Smooth muscle cell (in vitro differentiated cells): ENCODE measurements at regions not wholly inside any gene's neighbourhood (a gene's known extent, or its start where the extent isn't known, plus 50 kb on each side); places are given as distances from the start of the nearest gene placed in this dataset.
"Not testable (repeated sequence)": the region's sequence is repeated elsewhere in the genome, so short reads cannot be mapped to it uniquely, and the experiment has no call there.

Experiments
- DNase-seq: peaks from one replicate; lab custom pipeline; 2025; ENCODE audit not compliant: unreplicated experiment; lab: John Stamatoyannopoulos, UW
- H2AFZ ChIP-seq: fragments of 200-600 bp; sonication (generic); 2 replicates; pipeline ENCODE4 v1.6.0; 2016; ENCODE audit warnings: antibody characterized with exemption, low read depth, mild to moderate bottlenecking
- H3F3A ChIP-seq: fragments of 200-600 bp; sonication (generic); 2 replicates; pipeline ENCODE4 v1.6.0; 2017; ENCODE audit warnings: antibody characterized with exemption, low read depth
- H3K27ac ChIP-seq: fragments of 200-600 bp; sonication (generic); 2 replicates; pipeline ENCODE4 v1.5.1; 2016; ENCODE audit warnings: low read depth, mild to moderate bottlenecking
- H3K27me3 ChIP-seq: fragments of 200-600 bp; sonication (generic); 2 replicates; pipeline ENCODE4 v1.6.1; 2016; ENCODE audit warnings: low read depth, mild to moderate bottlenecking
- H3K36me3 ChIP-seq: fragments of 200-600 bp; sonication (generic); 2 replicates; pipeline ENCODE4 v1.5.1; 2016; ENCODE audit warnings: low read depth
- H3K4me1 ChIP-seq: fragments of 200-600 bp; sonication (generic); 2 replicates; pipeline ENCODE4 v1.5.1; 2016; ENCODE audit warnings: low read depth
- H3K4me2 ChIP-seq: fragments of 200-600 bp; sonication (generic); 2 replicates; pipeline ENCODE4 v1.6.0; 2016; ENCODE audit warnings: mild to moderate bottlenecking
- H3K4me3 ChIP-seq: fragments of 200-600 bp; sonication (generic); 2 replicates; pipeline ENCODE4 v1.5.1; 2016; ENCODE audit warnings: mild to moderate bottlenecking
- H3K79me2 ChIP-seq: fragments of 200-600 bp; sonication (generic); 2 replicates; pipeline ENCODE4 v1.6.0; 2016; ENCODE audit warnings: low read depth, mild to moderate bottlenecking
- H3K9ac ChIP-seq: fragments of 200-600 bp; sonication (generic); 2 replicates; pipeline ENCODE4 v1.6.0; 2016; ENCODE audit warnings: low read depth
- H3K9me3 ChIP-seq: fragments of 200-600 bp; sonication (generic); replicated peaks from 2 replicates; pipeline ENCODE4 v1.5.1; 2016; ENCODE audit warnings: low read depth
- H4K20me1 ChIP-seq: fragments of 200-600 bp; sonication (generic); 2 replicates; pipeline ENCODE4 v1.6.0; 2016; ENCODE audit warnings: low read depth
- WGBS: methylation state at CpG from one replicate; pipeline ENCODE4 v1.1.7; 2016; ENCODE audit warnings: low lambda C conversion rate; 5-methylcytosine and 5-hydroxymethylcytosine counted together
- TF ChIP-seq, protein P1 (sequence below): fragments of 200-600 bp; sonication (generic); IDR thresholded peaks from 2 replicates; pipeline ENCODE4 v1.5.1; 2017; ENCODE audit warnings: borderline replicate concordance, mild to moderate bottlenecking, antibody characterized with exemption; ENCODE audit not compliant: insufficient read depth, poor library complexity, severe bottlenecking

- no peaks in the 10 kb centered on the region for H4K20me1 ChIP-seq
- H3K4me1 ChIP-seq: peaks cover 6% of the 10 kb centered on the region
- H3K4me2 ChIP-seq: no peak overlapping the region
- no peak overlapping the region for H3K9ac ChIP-seq
- H3K79me2 ChIP-seq: no peaks in the 10 kb centered on the region
- 88% methylated on average over 13 of the region's 13 CpGs for WGBS
- no peaks in the 10 kb centered on the region for H3K36me3 ChIP-seq
- H3K27me3 ChIP-seq: no peaks in the 10 kb centered on the region
- H3K4me3 ChIP-seq: no peak overlapping the region
- no peak overlapping the region for H2AFZ ChIP-seq
- DNase-seq: no peak
- no peaks in the 10 kb centered on the region for H3F3A ChIP-seq
- H3K27ac ChIP-seq: no peak overlapping the region
- TF ChIP-seq, protein P1, sequence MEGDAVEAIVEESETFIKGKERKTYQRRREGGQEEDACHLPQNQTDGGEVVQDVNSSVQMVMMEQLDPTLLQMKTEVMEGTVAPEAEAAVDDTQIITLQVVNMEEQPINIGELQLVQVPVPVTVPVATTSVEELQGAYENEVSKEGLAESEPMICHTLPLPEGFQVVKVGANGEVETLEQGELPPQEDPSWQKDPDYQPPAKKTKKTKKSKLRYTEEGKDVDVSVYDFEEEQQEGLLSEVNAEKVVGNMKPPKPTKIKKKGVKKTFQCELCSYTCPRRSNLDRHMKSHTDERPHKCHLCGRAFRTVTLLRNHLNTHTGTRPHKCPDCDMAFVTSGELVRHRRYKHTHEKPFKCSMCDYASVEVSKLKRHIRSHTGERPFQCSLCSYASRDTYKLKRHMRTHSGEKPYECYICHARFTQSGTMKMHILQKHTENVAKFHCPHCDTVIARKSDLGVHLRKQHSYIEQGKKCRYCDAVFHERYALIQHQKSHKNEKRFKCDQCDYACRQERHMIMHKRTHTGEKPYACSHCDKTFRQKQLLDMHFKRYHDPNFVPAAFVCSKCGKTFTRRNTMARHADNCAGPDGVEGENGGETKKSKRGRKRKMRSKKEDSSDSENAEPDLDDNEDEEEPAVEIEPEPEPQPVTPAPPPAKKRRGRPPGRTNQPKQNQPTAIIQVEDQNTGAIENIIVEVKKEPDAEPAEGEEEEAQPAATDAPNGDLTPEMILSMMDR: no peak
- no peaks in the 10 kb centered on the region for H3K9me3 ChIP-seq
Measured at GRCh38 chr17:77560841-77561240, 397.7 kb upstream of the TNRC6C start.

DNA sequence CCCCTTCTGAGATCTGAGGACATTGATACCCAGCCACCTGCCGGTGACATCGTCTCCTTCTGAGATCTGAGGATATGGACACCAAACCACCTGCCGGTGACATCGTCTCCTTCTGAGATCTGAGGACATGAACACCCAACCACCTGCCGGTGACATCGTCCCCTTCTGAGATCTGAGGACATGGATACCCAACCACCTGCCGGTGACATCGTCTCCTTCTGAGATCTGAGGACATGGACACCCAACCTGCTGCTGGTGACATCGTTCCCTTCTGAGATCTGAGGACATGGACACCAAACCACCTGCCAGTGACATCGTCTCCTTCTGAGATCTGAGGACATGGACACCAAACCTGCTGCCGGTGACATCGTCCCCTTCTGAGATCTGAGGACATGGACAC is 396.1 kb upstream of the TNRC6C start:
- not testable (repeated sequence) for H3K4me2 ChIP-seq, H3F3A ChIP-seq, H3K4me1 ChIP-seq, H4K20me1 ChIP-seq, H3K79me2 ChIP-seq, H3K4me3 ChIP-seq, H3K36me3 ChIP-seq, H3K9ac ChIP-seq, H3K27me3 ChIP-seq, H2AFZ ChIP-seq, DNase-seq, H3K27ac ChIP-seq, H3K9me3 ChIP-seq
- 83% methylated on average over 9 of the region's 12 CpGs for WGBS

GRCh38 chr17:77563439-77564102 is 394.9 kb upstream of the TNRC6C start:
- DNase-seq: no peak
- no peak overlapping the region for H3K9ac ChIP-seq
- no peaks in the 10 kb centered on the region for H3K79me2 ChIP-seq
- H3K4me2 ChIP-seq: no peak overlapping the region
- TF ChIP-seq, protein P1: no peak
- no peaks in the 10 kb centered on the region for H3F3A ChIP-seq
- H3K9me3 ChIP-seq: no peaks in the 10 kb centered on the region
- no peak overlapping the region for H2AFZ ChIP-seq
- H3K27ac ChIP-seq: no peak overlapping the region
- 97% methylated on average over 7 of the region's 7 CpGs for WGBS
- no peaks in the 10 kb centered on the region for H4K20me1 ChIP-seq
- H3K4me1 ChIP-seq: no peaks in the 10 kb centered on the region
- H3K27me3 ChIP-seq: no peaks in the 10 kb centered on the region
- no peaks in the 10 kb centered on the region for H3K36me3 ChIP-seq
- no peak overlapping the region for H3K4me3 ChIP-seq

DNA sequence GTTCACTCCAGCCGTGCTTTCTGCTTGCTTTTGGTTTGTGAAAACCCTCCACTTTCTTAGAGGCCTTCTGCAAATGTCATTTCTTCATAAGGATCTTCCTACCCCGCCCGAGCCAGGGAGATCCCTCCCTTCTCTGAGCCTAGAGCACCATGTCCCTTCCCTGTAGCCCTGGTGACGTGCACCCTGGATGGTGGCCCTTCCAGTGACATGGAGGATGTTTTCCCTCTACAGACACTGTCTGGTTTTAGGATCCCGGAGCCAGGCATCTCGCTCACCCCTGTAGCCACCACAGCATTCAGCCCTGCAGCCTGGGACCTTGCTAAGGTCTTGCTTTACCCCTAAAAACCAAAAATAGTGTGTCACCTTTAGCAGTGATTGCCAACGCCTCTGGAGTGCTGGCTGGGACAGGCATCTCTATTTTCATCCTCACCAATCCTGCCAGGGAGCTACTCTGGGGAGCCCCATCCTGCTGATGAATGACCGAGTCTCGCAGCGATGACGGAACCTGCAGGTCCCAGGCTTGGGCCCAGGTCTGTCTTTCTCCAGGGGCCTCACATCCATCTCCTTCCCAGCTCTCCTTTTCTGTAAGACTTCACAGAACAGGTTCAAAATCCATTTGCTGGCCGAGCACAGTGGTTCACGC is 394.1 kb upstream of the TNRC6C start:
- no peak overlapping the region for H3K4me2 ChIP-seq
- H3K9ac ChIP-seq: no peak overlapping the region
- no peak overlapping the region for H3K27ac ChIP-seq
- no peak overlapping the region for H3K4me3 ChIP-seq
- TF ChIP-seq, protein P1: no peak
- H3K36me3 ChIP-seq: no peaks in the 10 kb centered on the region
- 97% methylated on average over 13 of the region's 13 CpGs for WGBS
- H3F3A ChIP-seq: no peaks in the 10 kb centered on the region
- no peaks in the 10 kb centered on the region for H3K79me2 ChIP-seq
- no peaks in the 10 kb centered on the region for H3K27me3 ChIP-seq
- H3K9me3 ChIP-seq: no peaks in the 10 kb centered on the region
- no peak for DNase-seq
- H4K20me1 ChIP-seq: no peaks in the 10 kb centered on the region
- no peak overlapping the region for H2AFZ ChIP-seq
- no peaks in the 10 kb centered on the region for H3K4me1 ChIP-seq
